ENCODE measurements at regions not wholly inside any gene's neighbourhood (a gene's known extent, or its start where the extent isn't known, plus 50 kb on each side); places are given as distances from the start of the nearest gene placed in this dataset.

GRCh38 chr3:25181096-25181495 lies 247.0 kb upstream of the RARB start:
- TF ChIP-seq POLR2A (IDR thresholded peaks at IDR 0.05), result no peak
- TF ChIP-seq, protein P1, sequence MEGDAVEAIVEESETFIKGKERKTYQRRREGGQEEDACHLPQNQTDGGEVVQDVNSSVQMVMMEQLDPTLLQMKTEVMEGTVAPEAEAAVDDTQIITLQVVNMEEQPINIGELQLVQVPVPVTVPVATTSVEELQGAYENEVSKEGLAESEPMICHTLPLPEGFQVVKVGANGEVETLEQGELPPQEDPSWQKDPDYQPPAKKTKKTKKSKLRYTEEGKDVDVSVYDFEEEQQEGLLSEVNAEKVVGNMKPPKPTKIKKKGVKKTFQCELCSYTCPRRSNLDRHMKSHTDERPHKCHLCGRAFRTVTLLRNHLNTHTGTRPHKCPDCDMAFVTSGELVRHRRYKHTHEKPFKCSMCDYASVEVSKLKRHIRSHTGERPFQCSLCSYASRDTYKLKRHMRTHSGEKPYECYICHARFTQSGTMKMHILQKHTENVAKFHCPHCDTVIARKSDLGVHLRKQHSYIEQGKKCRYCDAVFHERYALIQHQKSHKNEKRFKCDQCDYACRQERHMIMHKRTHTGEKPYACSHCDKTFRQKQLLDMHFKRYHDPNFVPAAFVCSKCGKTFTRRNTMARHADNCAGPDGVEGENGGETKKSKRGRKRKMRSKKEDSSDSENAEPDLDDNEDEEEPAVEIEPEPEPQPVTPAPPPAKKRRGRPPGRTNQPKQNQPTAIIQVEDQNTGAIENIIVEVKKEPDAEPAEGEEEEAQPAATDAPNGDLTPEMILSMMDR (IDR thresholded peaks at IDR 0.05), result no peak

All from suprapubic skin (tissue), 3 donors.